ENCODE measurements at regions not wholly inside any gene's neighbourhood (a gene's known extent, or its start where the extent isn't known, plus 50 kb on each side); places are given as distances from the start of the nearest gene placed in this dataset.

DNA sequence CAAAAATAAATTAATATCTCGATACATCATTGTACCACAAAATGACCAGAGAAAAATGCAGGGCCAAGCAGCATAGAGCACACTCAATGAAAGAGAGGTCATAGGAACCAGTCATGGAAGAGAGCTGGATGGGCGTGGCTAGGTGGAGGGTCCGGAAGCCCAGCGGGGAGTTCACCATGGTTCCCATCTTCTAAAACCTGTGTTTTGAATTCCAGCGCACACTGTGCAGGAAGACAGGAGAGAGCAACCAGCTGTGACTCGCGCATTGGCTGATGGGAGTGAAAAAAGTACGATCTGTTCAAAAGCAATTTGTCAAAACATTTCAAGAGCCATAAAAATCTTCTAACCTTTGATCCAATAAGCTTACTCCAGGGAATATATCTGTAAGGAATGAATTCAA lies 125.2 kb upstream of the NANOS1 start (continued):
- TF ChIP-seq, protein P1, sequence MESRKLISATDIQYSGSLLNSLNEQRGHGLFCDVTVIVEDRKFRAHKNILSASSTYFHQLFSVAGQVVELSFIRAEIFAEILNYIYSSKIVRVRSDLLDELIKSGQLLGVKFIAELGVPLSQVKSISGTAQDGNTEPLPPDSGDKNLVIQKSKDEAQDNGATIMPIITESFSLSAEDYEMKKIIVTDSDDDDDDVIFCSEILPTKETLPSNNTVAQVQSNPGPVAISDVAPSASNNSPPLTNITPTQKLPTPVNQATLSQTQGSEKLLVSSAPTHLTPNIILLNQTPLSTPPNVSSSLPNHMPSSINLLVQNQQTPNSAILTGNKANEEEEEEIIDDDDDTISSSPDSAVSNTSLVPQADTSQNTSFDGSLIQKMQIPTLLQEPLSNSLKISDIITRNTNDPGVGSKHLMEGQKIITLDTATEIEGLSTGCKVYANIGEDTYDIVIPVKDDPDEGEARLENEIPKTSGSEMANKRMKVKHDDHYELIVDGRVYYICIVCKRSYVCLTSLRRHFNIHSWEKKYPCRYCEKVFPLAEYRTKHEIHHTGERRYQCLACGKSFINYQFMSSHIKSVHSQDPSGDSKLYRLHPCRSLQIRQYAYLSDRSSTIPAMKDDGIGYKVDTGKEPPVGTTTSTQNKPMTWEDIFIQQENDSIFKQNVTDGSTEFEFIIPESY (IDR thresholded peaks at IDR 0.05; ENCODE audit: extremely low read depth, insufficient replicate concordance, low read length): no peak
- TF ChIP-seq CEBPB (IDR thresholded peaks at IDR 0.05; ENCODE audit: low read depth) (no peak), EZH2 (IDR thresholded peaks at IDR 0.05) (no peak), SRF (IDR thresholded peaks at IDR 0.05; ENCODE audit: low read depth) (no peak), ZFX (IDR thresholded peaks at IDR 0.05) (no peak), SP1 (IDR thresholded peaks at IDR 0.05; ENCODE audit: low read depth) (no peak), FOSL1 (IDR thresholded peaks at IDR 0.05; ENCODE audit: low read depth) (no peak)

DNA sequence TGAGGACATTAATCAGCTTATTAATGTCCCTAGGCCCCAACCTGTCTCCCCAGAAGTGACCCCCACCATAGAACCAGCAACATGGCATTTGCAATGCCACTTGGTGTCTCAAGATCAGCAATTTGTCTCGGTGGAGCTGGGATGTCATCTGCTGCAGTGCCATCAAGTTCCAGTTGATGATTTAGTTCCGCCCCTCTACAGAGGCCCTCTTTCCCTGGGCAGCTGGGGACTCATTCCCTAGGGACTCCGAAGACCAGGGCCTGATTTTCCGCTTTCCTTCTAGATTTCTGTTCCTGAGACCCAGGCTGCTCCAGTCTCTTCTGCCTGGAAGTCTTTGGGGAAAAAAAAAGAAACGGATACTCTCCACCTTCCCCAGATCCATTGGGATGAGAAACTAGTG lies 122.5 kb upstream of the NANOS1 start:
- H3K27me3 ChIP-seq (ENCODE audit: insufficient read depth, low read length): no peaks in the 10 kb centered on the region
- DNase-seq (ENCODE audit: low read depth, low spot score): no peak
- no peak for TF ChIP-seq SIN3A (IDR thresholded peaks at IDR 0.05; ENCODE audit: low read depth)
- TF ChIP-seq POLR2A (IDR thresholded peaks at IDR 0.05; ENCODE audit: borderline replicate concordance, extremely low read depth, insufficient read depth, insufficient read length): no peak
- TF ChIP-seq CBX3 (IDR thresholded peaks at IDR 0.05; ENCODE audit: low read depth): no peak
- TF ChIP-seq, protein P2, sequence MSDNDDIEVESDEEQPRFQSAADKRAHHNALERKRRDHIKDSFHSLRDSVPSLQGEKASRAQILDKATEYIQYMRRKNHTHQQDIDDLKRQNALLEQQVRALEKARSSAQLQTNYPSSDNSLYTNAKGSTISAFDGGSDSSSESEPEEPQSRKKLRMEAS (IDR thresholded peaks at IDR 0.05): no peak
- no peak for TF ChIP-seq SP1 (IDR thresholded peaks at IDR 0.05; ENCODE audit: low read depth)
- no peak for TF ChIP-seq CEBPB (IDR thresholded peaks at IDR 0.05; ENCODE audit: low read depth)
- no peak for TF ChIP-seq TCF7L2 (IDR thresholded peaks at IDR 0.05; ENCODE audit: borderline replicate concordance, extremely low read depth, insufficient read depth, insufficient read length)
- no peak for TF ChIP-seq EZH2 (IDR thresholded peaks at IDR 0.05)
- TF ChIP-seq POLR2AphosphoS5 (IDR thresholded peaks at IDR 0.05; ENCODE audit: low read depth, low read length): no peak
- TF ChIP-seq EGR1 (IDR thresholded peaks at IDR 0.05; ENCODE audit: low read depth): no peak
- TF ChIP-seq, protein P3, sequence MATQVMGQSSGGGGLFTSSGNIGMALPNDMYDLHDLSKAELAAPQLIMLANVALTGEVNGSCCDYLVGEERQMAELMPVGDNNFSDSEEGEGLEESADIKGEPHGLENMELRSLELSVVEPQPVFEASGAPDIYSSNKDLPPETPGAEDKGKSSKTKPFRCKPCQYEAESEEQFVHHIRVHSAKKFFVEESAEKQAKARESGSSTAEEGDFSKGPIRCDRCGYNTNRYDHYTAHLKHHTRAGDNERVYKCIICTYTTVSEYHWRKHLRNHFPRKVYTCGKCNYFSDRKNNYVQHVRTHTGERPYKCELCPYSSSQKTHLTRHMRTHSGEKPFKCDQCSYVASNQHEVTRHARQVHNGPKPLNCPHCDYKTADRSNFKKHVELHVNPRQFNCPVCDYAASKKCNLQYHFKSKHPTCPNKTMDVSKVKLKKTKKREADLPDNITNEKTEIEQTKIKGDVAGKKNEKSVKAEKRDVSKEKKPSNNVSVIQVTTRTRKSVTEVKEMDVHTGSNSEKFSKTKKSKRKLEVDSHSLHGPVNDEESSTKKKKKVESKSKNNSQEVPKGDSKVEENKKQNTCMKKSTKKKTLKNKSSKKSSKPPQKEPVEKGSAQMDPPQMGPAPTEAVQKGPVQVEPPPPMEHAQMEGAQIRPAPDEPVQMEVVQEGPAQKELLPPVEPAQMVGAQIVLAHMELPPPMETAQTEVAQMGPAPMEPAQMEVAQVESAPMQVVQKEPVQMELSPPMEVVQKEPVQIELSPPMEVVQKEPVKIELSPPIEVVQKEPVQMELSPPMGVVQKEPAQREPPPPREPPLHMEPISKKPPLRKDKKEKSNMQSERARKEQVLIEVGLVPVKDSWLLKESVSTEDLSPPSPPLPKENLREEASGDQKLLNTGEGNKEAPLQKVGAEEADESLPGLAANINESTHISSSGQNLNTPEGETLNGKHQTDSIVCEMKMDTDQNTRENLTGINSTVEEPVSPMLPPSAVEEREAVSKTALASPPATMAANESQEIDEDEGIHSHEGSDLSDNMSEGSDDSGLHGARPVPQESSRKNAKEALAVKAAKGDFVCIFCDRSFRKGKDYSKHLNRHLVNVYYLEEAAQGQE (IDR thresholded peaks at IDR 0.05; ENCODE audit: low read depth): no peak
- no peak for TF ChIP-seq YY1 (IDR thresholded peaks at IDR 0.05; ENCODE audit: extremely low read depth, insufficient replicate concordance, low read depth, low read length)
- TF ChIP-seq SRF (IDR thresholded peaks at IDR 0.05; ENCODE audit: low read depth): no peak
- TF ChIP-seq, protein P1 (IDR thresholded peaks at IDR 0.05; ENCODE audit: extremely low read depth, insufficient replicate concordance, low read length): no peak
- no peak for TF ChIP-seq EZH2phosphoT487 (IDR thresholded peaks at IDR 0.05; ENCODE audit: borderline replicate concordance)
- H3K4me1 ChIP-seq (ENCODE audit: control insufficient read depth in 1 of 2, insufficient read depth in 2 of 2, low read length in 2 of 2): peaks cover 8 to 34% of the 10 kb centered on the region in 2 experiments
- no peak overlapping the region for H3K9ac ChIP-seq (ENCODE audit: low read length)
- H2AFZ ChIP-seq (ENCODE audit: low read depth, low read length, poor library complexity, severe bottlenecking): no peak overlapping the region
- no peaks in the 10 kb centered on the region for H3K9me3 ChIP-seq (ENCODE audit: control insufficient read depth in 1 of 2, insufficient read depth in 1 of 2, low read depth in 1 of 2, low read length in 2 of 2)
- no TSS peak for BruUV-seq (replicated peaks)
- no peak overlapping the region for H3K27ac ChIP-seq (ENCODE audit: low read depth, low read length)
- ATAC-seq: no peak
- no peaks in the 10 kb centered on the region for H4K20me1 ChIP-seq (ENCODE audit: insufficient read depth)
- POLR2A ChIA-PET: no interaction called here
- RAD21 ChIA-PET (ENCODE audit: low non-redundant PET in 1 of 2, low total read pairs in 2 of 2, uncharacterized antibody in 2 of 2, unreplicated experiment in 2 of 2): no interaction called here
- H3K79me2 ChIP-seq (ENCODE audit: insufficient read depth, low read length): no peaks in the 10 kb centered on the region
- CTCF ChIA-PET: no interaction called here
- no peak overlapping the region for H3K4me2 ChIP-seq (ENCODE audit: low read length)
- H3K36me3 ChIP-seq (ENCODE audit: control insufficient read depth in 1 of 2, insufficient read depth in 2 of 2, low read length in 2 of 2): no peaks in the 10 kb centered on the region
- H3K4me3 ChIP-seq (replicated peaks in 1 of 2; ENCODE audit: low read depth in 1 of 2, low read length in 2 of 2): no peak overlapping the region
- no peaks in the 10 kb centered on the region for H3K9me2 ChIP-seq (ENCODE audit: insufficient read depth)
- intact Hi-C loops (cut with micrococcal nuclease): no loop called here

Measured in HCT116 (cell line).